H9 (cell line): ENCODE measurements at regions not wholly inside any gene's neighbourhood (a gene's known extent, or its start where the extent isn't known, plus 50 kb on each side); places are given as distances from the start of the nearest gene placed in this dataset.

Experiments used
- DNase-seq: peaks from one replicate; pipeline ENCODE4 v3.0.0-alpha.2; 2017
- H2AFZ ChIP-seq: one replicate; pipeline ENCODE4 v1.6.1; 2013; ENCODE audit warnings: mild to moderate bottlenecking, low read length, control low read depth, moderate library complexity
- H2AK5ac ChIP-seq: 2 replicates; pipeline ENCODE4 v1.6.1; 2013; ENCODE audit warnings: low read length, control low read depth, mixed read lengths; ENCODE audit not compliant: insufficient read length
- H2BK120ac ChIP-seq: one replicate; pipeline ENCODE4 v1.6.1; 2013; ENCODE audit warnings: low read depth, mild to moderate bottlenecking, low read length, control low read depth, inconsistent platforms; ENCODE audit not compliant: poor library complexity, severe bottlenecking
- H2BK12ac ChIP-seq: 2 replicates; pipeline ENCODE4 v1.6.1; 2013; ENCODE audit warnings: low read length, control low read depth, mixed read lengths, low read depth; ENCODE audit not compliant: insufficient read length
- H2BK15ac ChIP-seq: 2 replicates; pipeline ENCODE4 v1.6.1; 2013; ENCODE audit warnings: low read depth, low read length, control low read depth
- H2BK20ac ChIP-seq: one replicate; pipeline ENCODE4 v1.6.1; 2013; ENCODE audit warnings: low read depth, mild to moderate bottlenecking, low read length, control low read depth, inconsistent platforms; ENCODE audit not compliant: poor library complexity, severe bottlenecking
- H2BK5ac ChIP-seq: 2 replicates; pipeline ENCODE4 v1.6.1; 2013; ENCODE audit warnings: low read length, control low read depth, mixed read lengths; ENCODE audit not compliant: insufficient read length
- H3K14ac ChIP-seq: 2 replicates; pipeline ENCODE4 v1.6.1; 2013; ENCODE audit warnings: low read length, control low read depth; ENCODE audit not compliant: insufficient read depth
- H3K18ac ChIP-seq: 2 replicates; pipeline ENCODE4 v1.6.1; 2013; ENCODE audit warnings: low read depth, mild to moderate bottlenecking, mixed read lengths, low read length, control low read depth; ENCODE audit not compliant: insufficient read length
- H3K23ac ChIP-seq: 2 replicates; pipeline ENCODE4 v1.6.1; 2013; ENCODE audit warnings: low read length, control low read depth, mixed read lengths, low read depth; ENCODE audit not compliant: insufficient read length
- H3K23me2 ChIP-seq: 2 replicates; pipeline ENCODE4 v1.6.1; 2013; ENCODE audit warnings: low read depth, mild to moderate bottlenecking, mixed read lengths, low read length, control low read depth; ENCODE audit not compliant: insufficient read length, poor library complexity, severe bottlenecking
- H3K27ac ChIP-seq: 2 replicates; pipeline ENCODE4 v1.5.1; 2013; ENCODE audit warnings: low read length, control low read depth, mixed read lengths, low read depth; ENCODE audit not compliant: insufficient read length
- H3K27me3 ChIP-seq: 2 replicates; pipeline ENCODE4 v1.6.1; 2013; ENCODE audit warnings: low read length, control low read depth, inconsistent platforms; ENCODE audit not compliant: insufficient read depth
- H3K4ac ChIP-seq: 2 replicates; pipeline ENCODE4 v1.6.1; 2013; ENCODE audit warnings: low read depth, mild to moderate bottlenecking, control low read depth, inconsistent platforms, low read length, moderate library complexity
- H3K4me1 ChIP-seq: 2 replicates; pipeline ENCODE4 v1.6.1; 2013; ENCODE audit warnings: low read length, control low read depth, inconsistent platforms; ENCODE audit not compliant: insufficient read depth
- H3K4me2 ChIP-seq: 2 replicates; pipeline ENCODE4 v1.6.1; 2013; ENCODE audit warnings: low read length, control low read depth, mixed read lengths; ENCODE audit not compliant: insufficient read length, insufficient read depth
- H3K56ac ChIP-seq: 2 replicates; pipeline ENCODE4 v1.6.1; 2013; ENCODE audit warnings: low read depth, mild to moderate bottlenecking, mixed read lengths, low read length, control low read depth; ENCODE audit not compliant: insufficient read length
- H3K79me1 ChIP-seq: 2 replicates; pipeline ENCODE4 v1.6.1; 2013; ENCODE audit warnings: low read depth, mild to moderate bottlenecking, moderate library complexity, low read length, control low read depth, inconsistent platforms; ENCODE audit not compliant: insufficient read depth, poor library complexity, severe bottlenecking
- H3K79me2 ChIP-seq: 2 replicates; pipeline ENCODE4 v1.6.1; 2013; ENCODE audit warnings: low read length, control low read depth, inconsistent platforms; ENCODE audit not compliant: insufficient read depth
- H3K9ac ChIP-seq: 2 replicates; pipeline ENCODE4 v1.6.1; 2013; ENCODE audit warnings: low read length, control low read depth, mixed read lengths; ENCODE audit not compliant: insufficient read length; ENCODE audit errors: extremely low read depth
- H3K9me3 ChIP-seq: one replicate; pipeline ENCODE4 v1.6.1; 2013; ENCODE audit warnings: low read depth, low read length, inconsistent platforms; ENCODE audit not compliant: control insufficient read depth
- H3T11ph ChIP-seq: one replicate; pipeline ENCODE4 v1.6.1; 2013; ENCODE audit warnings: mild to moderate bottlenecking, low read length, control low read depth, inconsistent platforms
- H4K20me1 ChIP-seq: one replicate; pipeline ENCODE4 v1.6.1; 2013; ENCODE audit not compliant: control insufficient read depth, insufficient read length, insufficient read depth
- H4K5ac ChIP-seq: 2 replicates; pipeline ENCODE4 v1.6.1; 2013; ENCODE audit warnings: low read depth, mild to moderate bottlenecking, mixed read lengths, low read length, control low read depth; ENCODE audit not compliant: insufficient read length
- H4K8ac ChIP-seq: replicated peaks from 2 replicates; pipeline ENCODE4 v1.6.1; 2013; ENCODE audit warnings: low read length, control low read depth, mixed read lengths, low read depth; ENCODE audit not compliant: insufficient read length
- H4K91ac ChIP-seq: 2 replicates; pipeline ENCODE4 v1.6.1; 2013; ENCODE audit warnings: low read depth, mild to moderate bottlenecking, moderate library complexity, mixed read lengths, low read length, control low read depth; ENCODE audit not compliant: insufficient read length
- H3K27ac Mint-ChIP-seq, 3 experiments: 2 replicates in 2 of 3; 3 replicates in 1 of 3; pipeline ENCODE4 v1.8.0; 2020 to 2021; ENCODE audit warnings: mixed read lengths in 3 of 3, mild to moderate bottlenecking in 1 of 3, moderate library complexity in 1 of 3
- H3K27me3 Mint-ChIP-seq: 2 replicates; pipeline ENCODE4 v1.8.0; 2021; ENCODE audit warnings: low read depth, mild to moderate bottlenecking, moderate library complexity, mixed read lengths
- H3K36me3 Mint-ChIP-seq, 3 experiments: 2 replicates in 2 of 3; 3 replicates in 1 of 3; pipeline ENCODE4 v1.8.0; 2020 to 2021; ENCODE audit warnings: low read depth in 3 of 3, mixed read lengths in 3 of 3; ENCODE audit not compliant: insufficient read depth in 1 of 3
- H3K4me1 Mint-ChIP-seq, 2 experiments: 2 replicates each; pipeline ENCODE4 v1.8.0; 2020; ENCODE audit warnings: mixed read lengths in 2 of 2
- H3K4me3 Mint-ChIP-seq, 2 experiments: 2 replicates in 1 of 2; 3 replicates in 1 of 2; pipeline ENCODE4 v1.8.0; 2020 to 2021; ENCODE audit warnings: mild to moderate bottlenecking in 2 of 2, mixed read lengths in 2 of 2, moderate library complexity in 1 of 2
- H3K9me3 Mint-ChIP-seq, 2 experiments: 2 replicates in 1 of 2; 3 replicates in 1 of 2; pipeline ENCODE4 v1.8.0; 2020; ENCODE audit warnings: mild to moderate bottlenecking in 2 of 2, mixed read lengths in 2 of 2, moderate library complexity in 1 of 2
- WGBS: extraction: QIAGEN DNeasy Blood & Tissue Kit; methylation state at CpG from one replicate; pipeline ENCODE4 v1.1.7; 2013; ENCODE audit warnings: missing lambda C conversion rate, low lambda C conversion rate, mixed read lengths; ENCODE audit not compliant: insufficient read length; ENCODE audit errors: extremely low coverage; 5-methylcytosine and 5-hydroxymethylcytosine counted together
- TF ChIP-seq, protein P1 (sequence below): fragments of 200-600 bp; sonication (generic); conservative IDR thresholded peaks from 3 replicates; pipeline ENCODE4 v1.8.0; 2021; ENCODE audit warnings: antibody characterized with exemption, mild to moderate bottlenecking

DNA sequence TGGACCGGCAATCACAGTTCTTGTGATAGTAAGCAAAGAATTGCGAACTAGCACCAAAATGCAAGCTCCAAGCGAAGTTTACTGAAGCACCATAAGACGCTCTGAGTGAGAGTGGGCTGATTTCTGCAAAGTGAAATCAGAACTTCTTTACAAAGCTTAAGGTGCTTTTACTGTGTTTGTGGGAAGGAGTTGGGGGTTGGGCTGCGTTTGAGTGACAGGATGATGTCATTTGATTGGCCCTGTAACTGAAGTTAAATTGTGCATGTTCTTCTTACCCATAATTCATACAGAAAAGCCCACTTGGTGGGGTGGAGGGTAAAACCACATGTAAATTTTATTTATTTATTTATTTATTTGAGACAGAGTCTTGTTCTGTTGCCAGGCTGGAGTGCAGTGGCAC, 970.6 kb upstream of the CDH18 start:
- no peak overlapping the region for H3K27ac Mint-ChIP-seq
- H4K5ac ChIP-seq: no peak overlapping the region
- H3K36me3 Mint-ChIP-seq: no peaks in the 10 kb centered on the region; a peak in 1 of 7 replicates
- no peak overlapping the region for H2BK20ac ChIP-seq
- H3K4me1 Mint-ChIP-seq: peaks cover 0 to 4% of the 10 kb centered on the region in 2 experiments; a peak in 3 of 4 replicates
- H3K79me1 ChIP-seq: no peaks in the 10 kb centered on the region
- no peaks in the 10 kb centered on the region for H3K4me1 ChIP-seq
- no peaks in the 10 kb centered on the region for H3K23me2 ChIP-seq
- no peak overlapping the region for H2BK15ac ChIP-seq
- no peak overlapping the region for H4K8ac ChIP-seq
- H3K9me3 Mint-ChIP-seq: no peaks in the 10 kb centered on the region
- H3K23ac ChIP-seq: no peak overlapping the region
- no peak overlapping the region for H4K91ac ChIP-seq
- H3K9ac ChIP-seq: no peak overlapping the region
- no peak overlapping the region for H3K4ac ChIP-seq
- no peaks in the 10 kb centered on the region for H4K20me1 ChIP-seq
- no peak overlapping the region for H3K56ac ChIP-seq
- TF ChIP-seq, protein P1, sequence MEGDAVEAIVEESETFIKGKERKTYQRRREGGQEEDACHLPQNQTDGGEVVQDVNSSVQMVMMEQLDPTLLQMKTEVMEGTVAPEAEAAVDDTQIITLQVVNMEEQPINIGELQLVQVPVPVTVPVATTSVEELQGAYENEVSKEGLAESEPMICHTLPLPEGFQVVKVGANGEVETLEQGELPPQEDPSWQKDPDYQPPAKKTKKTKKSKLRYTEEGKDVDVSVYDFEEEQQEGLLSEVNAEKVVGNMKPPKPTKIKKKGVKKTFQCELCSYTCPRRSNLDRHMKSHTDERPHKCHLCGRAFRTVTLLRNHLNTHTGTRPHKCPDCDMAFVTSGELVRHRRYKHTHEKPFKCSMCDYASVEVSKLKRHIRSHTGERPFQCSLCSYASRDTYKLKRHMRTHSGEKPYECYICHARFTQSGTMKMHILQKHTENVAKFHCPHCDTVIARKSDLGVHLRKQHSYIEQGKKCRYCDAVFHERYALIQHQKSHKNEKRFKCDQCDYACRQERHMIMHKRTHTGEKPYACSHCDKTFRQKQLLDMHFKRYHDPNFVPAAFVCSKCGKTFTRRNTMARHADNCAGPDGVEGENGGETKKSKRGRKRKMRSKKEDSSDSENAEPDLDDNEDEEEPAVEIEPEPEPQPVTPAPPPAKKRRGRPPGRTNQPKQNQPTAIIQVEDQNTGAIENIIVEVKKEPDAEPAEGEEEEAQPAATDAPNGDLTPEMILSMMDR: no peak
- H3K4me2 ChIP-seq: no peak overlapping the region
- no peaks in the 10 kb centered on the region for H3K27me3 Mint-ChIP-seq
- no peaks in the 10 kb centered on the region for H3K27me3 ChIP-seq
- no peak overlapping the region for H2AFZ ChIP-seq
- no peak overlapping the region for H2BK12ac ChIP-seq
- H3K14ac ChIP-seq: no peak overlapping the region
- H2BK120ac ChIP-seq: no peak overlapping the region
- no peak overlapping the region for H2BK5ac ChIP-seq
- H2AK5ac ChIP-seq: no peak overlapping the region
- H3T11ph ChIP-seq: no peak overlapping the region
- H3K4me3 Mint-ChIP-seq: no peak overlapping the region
- H3K79me2 ChIP-seq: no peaks in the 10 kb centered on the region
- DNase-seq: no peak
- H3K9me3 ChIP-seq: no peaks in the 10 kb centered on the region
- no CpG with 5 or more reads among the region's 5 CpGs for WGBS
- no peak overlapping the region for H3K27ac ChIP-seq
- no peak overlapping the region for H3K18ac ChIP-seq
